ENCODE measurements at regions not wholly inside any gene's neighbourhood (a gene's known extent, or its start where the extent isn't known, plus 50 kb on each side); places are given as distances from the start of the nearest gene placed in this dataset.

GRCh38 chr6:149131891-149132290 lies 185.6 kb upstream of the TAB2 start:
- Histone ChIP-seq H3K4me3 (ENCODE audit: low read depth, low read length) (no peak overlapping the region), H3K27me3 (ENCODE audit: control insufficient read depth, insufficient read depth, low read length) (no peaks in the 10 kb centered on the region), H3K36me3 (ENCODE audit: control insufficient read depth, insufficient read depth, low read length) (no peaks in the 10 kb centered on the region)
- TF ChIP-seq, protein P1, sequence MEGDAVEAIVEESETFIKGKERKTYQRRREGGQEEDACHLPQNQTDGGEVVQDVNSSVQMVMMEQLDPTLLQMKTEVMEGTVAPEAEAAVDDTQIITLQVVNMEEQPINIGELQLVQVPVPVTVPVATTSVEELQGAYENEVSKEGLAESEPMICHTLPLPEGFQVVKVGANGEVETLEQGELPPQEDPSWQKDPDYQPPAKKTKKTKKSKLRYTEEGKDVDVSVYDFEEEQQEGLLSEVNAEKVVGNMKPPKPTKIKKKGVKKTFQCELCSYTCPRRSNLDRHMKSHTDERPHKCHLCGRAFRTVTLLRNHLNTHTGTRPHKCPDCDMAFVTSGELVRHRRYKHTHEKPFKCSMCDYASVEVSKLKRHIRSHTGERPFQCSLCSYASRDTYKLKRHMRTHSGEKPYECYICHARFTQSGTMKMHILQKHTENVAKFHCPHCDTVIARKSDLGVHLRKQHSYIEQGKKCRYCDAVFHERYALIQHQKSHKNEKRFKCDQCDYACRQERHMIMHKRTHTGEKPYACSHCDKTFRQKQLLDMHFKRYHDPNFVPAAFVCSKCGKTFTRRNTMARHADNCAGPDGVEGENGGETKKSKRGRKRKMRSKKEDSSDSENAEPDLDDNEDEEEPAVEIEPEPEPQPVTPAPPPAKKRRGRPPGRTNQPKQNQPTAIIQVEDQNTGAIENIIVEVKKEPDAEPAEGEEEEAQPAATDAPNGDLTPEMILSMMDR (IDR thresholded peaks at IDR 0.05; ENCODE audit: insufficient read depth, low read length, poor library complexity, severe bottlenecking) = no peak
- no peak for DNase-seq (ENCODE audit: low read depth)

GRCh38 chr6:149132336-149132735 lies 185.2 kb upstream of the TAB2 start:
- Histone ChIP-seq H3K36me3 (ENCODE audit: control insufficient read depth, insufficient read depth, low read length) (no peaks in the 10 kb centered on the region), H3K27me3 (ENCODE audit: control insufficient read depth, insufficient read depth, low read length) (no peaks in the 10 kb centered on the region), H3K4me3 (ENCODE audit: low read depth, low read length) (no peak overlapping the region)
- DNase-seq (ENCODE audit: low read depth) = no peak
- TF ChIP-seq, protein P1 (IDR thresholded peaks at IDR 0.05; ENCODE audit: insufficient read depth, low read length, poor library complexity, severe bottlenecking) = no peak

GRCh38 chr6:149134511-149134933 lies 183.0 kb upstream of the TAB2 start:
- no peaks in the 10 kb centered on the region for H3K27me3 ChIP-seq (ENCODE audit: control insufficient read depth, insufficient read depth, low read length)
- TF ChIP-seq, protein P1 (IDR thresholded peaks at IDR 0.05; ENCODE audit: insufficient read depth, low read length, poor library complexity, severe bottlenecking) = no peak
- no peak for DNase-seq (ENCODE audit: low read depth)
- no peak overlapping the region for H3K4me3 ChIP-seq (ENCODE audit: low read depth, low read length)
- H3K36me3 ChIP-seq (ENCODE audit: control insufficient read depth, insufficient read depth, low read length) = no peaks in the 10 kb centered on the region

- TF ChIP-seq, protein P1 (IDR thresholded peaks at IDR 0.05; ENCODE audit: insufficient read depth, low read length, poor library complexity, severe bottlenecking) = no peak
- H3K4me3 ChIP-seq (ENCODE audit: low read depth, low read length) = no peak overlapping the region
- H3K36me3 ChIP-seq (ENCODE audit: control insufficient read depth, insufficient read depth, low read length) = no peaks in the 10 kb centered on the region
- DNase-seq (ENCODE audit: low read depth) = no peak
- H3K27me3 ChIP-seq (ENCODE audit: control insufficient read depth, insufficient read depth, low read length) = no peaks in the 10 kb centered on the region
Measured at GRCh38 chr6:149135809-149136208, 181.7 kb upstream of the TAB2 start.

GRCh38 chr6:149136273-149136912 lies 181.1 kb upstream of the TAB2 start:
- no peak for DNase-seq (ENCODE audit: low read depth)
- TF ChIP-seq, protein P1 (IDR thresholded peaks at IDR 0.05; ENCODE audit: insufficient read depth, low read length, poor library complexity, severe bottlenecking) = no peak
- H3K36me3 ChIP-seq (ENCODE audit: control insufficient read depth, insufficient read depth, low read length) = no peaks in the 10 kb centered on the region
- H3K27me3 ChIP-seq (ENCODE audit: control insufficient read depth, insufficient read depth, low read length) = no peaks in the 10 kb centered on the region
- no peak overlapping the region for H3K4me3 ChIP-seq (ENCODE audit: low read depth, low read length)

- no peaks in the 10 kb centered on the region for H3K36me3 ChIP-seq (ENCODE audit: control insufficient read depth, insufficient read depth, low read length)
- no peak for DNase-seq (ENCODE audit: low read depth)
- H3K27me3 ChIP-seq (ENCODE audit: control insufficient read depth, insufficient read depth, low read length) = no peaks in the 10 kb centered on the region
- H3K4me3 ChIP-seq (ENCODE audit: low read depth, low read length) = no peak overlapping the region
- TF ChIP-seq, protein P1 (IDR thresholded peaks at IDR 0.05; ENCODE audit: insufficient read depth, low read length, poor library complexity, severe bottlenecking) = no peak
Measured at GRCh38 chr6:149136913-149137286, 180.6 kb upstream of the TAB2 start.

All from kidney epithelial cell (primary cell).